Spleen (tissue), 11 donors: ENCODE measurements at regions not wholly inside any gene's neighbourhood (a gene's known extent, or its start where the extent isn't known, plus 50 kb on each side); places are given as distances from the start of the nearest gene placed in this dataset.

Experiments used
- DNase-seq: peaks from one replicate; pipeline ENCODE4 v3.0.0-alpha.2; 2020
- H3K27ac ChIP-seq, 8 donors: fragments of 200-600 bp; sonication (generic) in 7 of 8; 1 replicate in 4 of 8; 2 replicates in 4 of 8; pipeline versions ENCODE4 v1.5.0 to v1.8.0; 2016 to 2021; ENCODE audit warnings: inconsistent platforms in 4 of 8, mild to moderate bottlenecking in 4 of 8, moderate library complexity in 1 of 8
- H3K27me3 ChIP-seq, 7 donors: fragments of 200-600 bp; sonication (generic) in 6 of 7; replicated peaks in 1 of 7; 1 replicate in 4 of 7; 2 replicates in 3 of 7; pipeline versions ENCODE4 v1.5.0 to v1.8.0; 2016 to 2021; ENCODE audit warnings: inconsistent platforms in 3 of 7, mild to moderate bottlenecking in 1 of 7
- H3K36me3 ChIP-seq, 6 donors: fragments of 200-600 bp; sonication (generic) in 5 of 6; 1 replicate in 4 of 6; 2 replicates in 2 of 6; pipeline versions ENCODE4 v1.5.0 to v1.8.0; 2016 to 2021; ENCODE audit warnings: inconsistent platforms in 2 of 6
- H3K4me1 ChIP-seq, 6 donors: fragments of 200-600 bp; sonication (generic) in 5 of 6; 1 replicate in 3 of 6; 2 replicates in 3 of 6; pipeline versions ENCODE4 v1.5.0 to v1.8.0; 2016 to 2021; ENCODE audit warnings: inconsistent platforms in 3 of 6
- H3K4me3 ChIP-seq, 8 donors: fragments of 200-600 bp; sonication (generic) in 7 of 8; 1 replicate in 4 of 8; 2 replicates in 4 of 8; pipeline versions ENCODE4 v1.5.0 to v1.8.0; 2016 to 2021; ENCODE audit warnings: inconsistent platforms in 4 of 8, mild to moderate bottlenecking in 4 of 8, moderate library complexity in 2 of 8
- H3K9me3 ChIP-seq, 8 donors: fragments of 200-600 bp; sonication (generic) in 7 of 8; 1 replicate in 4 of 8; 2 replicates in 4 of 8; pipeline versions ENCODE4 v1.5.0 to v1.8.0; 2016 to 2021; ENCODE audit warnings: inconsistent platforms in 4 of 8
- POLR2A ChIP-seq, 3 donors: fragments of 450-650 bp; IDR thresholded peaks; one replicate each; pipeline ENCODE4 v1.5.1; 2017; ENCODE audit warnings: antibody characterized with exemption in 3 of 3, mild to moderate bottlenecking in 1 of 3
- POLR2AphosphoS5 ChIP-seq, 3 donors: sonication (generic); formaldehyde crosslinking; IDR thresholded peaks; one replicate each; pipeline ENCODE4 v1.5.1; 2017; ENCODE audit warnings: antibody characterized with exemption in 3 of 3
- WGBS, 5 donors: extraction: QIAGEN DNeasy Blood & Tissue Kit in 3 of 5; methylation state at CpG; one replicate each; pipeline versions ENCODE4 v1.1.5 to v1.1.7; 2013 to 2018; 5-methylcytosine and 5-hydroxymethylcytosine counted together
- intact Hi-C: fragments of 100-400 bp; cut with DNase I; formaldehyde crosslinking; loops from one replicate; pipeline ENCODE4 v1.15.0; 2023; ENCODE audit warnings: low total_unique reads
- TF ChIP-seq, protein P1 (sequence below), 11 experiments: fragments of 200-600 bp in 7 of 11; fragments of 450-650 bp in 4 of 11; sonication (generic) in 4 of 11; IDR thresholded peaks in 8 of 11; conservative IDR thresholded peaks in 3 of 11; 1 replicate in 7 of 11; 2 replicates in 4 of 11; pipeline versions ENCODE4 v1.4.0 to v1.8.0; 2016 to 2021; ENCODE audit warnings: antibody characterized with exemption in 11 of 11, inconsistent platforms in 4 of 11, mild to moderate bottlenecking in 1 of 11
- donor health status: healthy with polysubstance abuse.
- donor health status: DM: no; HTN: no; CAD: no; lungs with moderate emphysema.
- donor health status: DM: no; HTN: no; CAD: no.
- donor health status: Bipolar disorder and iron deficiency.
- donor health status: healthy.
- donor health status: DM: no; HTN: no; CAD: no.
- donor health status: DM: yes; HTN: yes; CAD: no.

GRCh38 chr3:88324788-88325187 is 175.0 kb downstream of the C3orf38 start:
- 77 to 91% (median 88%) methylated on average over 2 of the region's 2 CpGs for WGBS, 5 donors
- Histone ChIP-seq H3K36me3 (no peaks in the 10 kb centered on the region), H3K9me3 (no peaks in the 10 kb centered on the region), H3K27ac (no peak overlapping the region), H3K4me1 (no peaks in the 10 kb centered on the region), H3K4me3 (no peak overlapping the region), H3K27me3 (no peaks in the 10 kb centered on the region)
- no peak for DNase-seq
- intact Hi-C loops = no loop called here
- TF ChIP-seq POLR2A (IDR thresholded peaks at IDR 0.05) = no peak
- TF ChIP-seq, protein P1, sequence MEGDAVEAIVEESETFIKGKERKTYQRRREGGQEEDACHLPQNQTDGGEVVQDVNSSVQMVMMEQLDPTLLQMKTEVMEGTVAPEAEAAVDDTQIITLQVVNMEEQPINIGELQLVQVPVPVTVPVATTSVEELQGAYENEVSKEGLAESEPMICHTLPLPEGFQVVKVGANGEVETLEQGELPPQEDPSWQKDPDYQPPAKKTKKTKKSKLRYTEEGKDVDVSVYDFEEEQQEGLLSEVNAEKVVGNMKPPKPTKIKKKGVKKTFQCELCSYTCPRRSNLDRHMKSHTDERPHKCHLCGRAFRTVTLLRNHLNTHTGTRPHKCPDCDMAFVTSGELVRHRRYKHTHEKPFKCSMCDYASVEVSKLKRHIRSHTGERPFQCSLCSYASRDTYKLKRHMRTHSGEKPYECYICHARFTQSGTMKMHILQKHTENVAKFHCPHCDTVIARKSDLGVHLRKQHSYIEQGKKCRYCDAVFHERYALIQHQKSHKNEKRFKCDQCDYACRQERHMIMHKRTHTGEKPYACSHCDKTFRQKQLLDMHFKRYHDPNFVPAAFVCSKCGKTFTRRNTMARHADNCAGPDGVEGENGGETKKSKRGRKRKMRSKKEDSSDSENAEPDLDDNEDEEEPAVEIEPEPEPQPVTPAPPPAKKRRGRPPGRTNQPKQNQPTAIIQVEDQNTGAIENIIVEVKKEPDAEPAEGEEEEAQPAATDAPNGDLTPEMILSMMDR (IDR thresholded peaks at IDR 0.05 in 8 of 11, conservative IDR thresholded peaks at IDR 0.05 in 3 of 11) = no peak

DNA sequence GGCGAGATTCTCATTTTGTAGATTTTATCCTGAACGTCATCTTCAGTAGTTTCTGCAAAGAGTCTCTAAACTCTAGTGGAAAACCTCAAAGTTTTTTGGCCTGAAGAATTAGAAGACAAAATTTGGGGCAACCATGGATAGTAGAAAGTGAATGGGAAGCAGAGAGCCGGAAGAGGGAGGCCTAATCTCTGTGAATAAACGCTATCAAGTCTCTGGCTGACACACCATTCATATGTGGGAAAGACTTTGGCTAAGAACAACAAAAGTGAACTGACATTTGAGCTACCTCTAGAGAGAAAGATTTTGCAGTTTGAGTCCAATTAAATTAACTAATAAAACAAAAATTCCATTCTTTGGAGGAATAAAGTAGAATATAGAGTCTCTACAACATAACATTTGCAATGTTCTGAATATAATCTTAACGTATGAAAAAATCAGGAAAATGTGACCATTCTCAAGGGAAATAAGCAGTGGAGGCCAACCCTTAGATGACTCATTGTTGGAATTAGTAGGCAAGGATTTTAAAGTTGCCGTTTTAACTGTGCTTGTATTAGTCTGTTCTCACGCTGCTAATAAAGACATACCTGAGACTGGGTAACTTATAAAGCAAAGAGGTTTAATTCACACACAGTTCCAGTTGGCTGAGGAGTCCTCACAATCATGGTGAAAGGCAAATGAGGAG is 184.6 kb downstream of the C3orf38 start:
- TF ChIP-seq POLR2A (IDR thresholded peaks at IDR 0.05) (no peak), POLR2AphosphoS5 (IDR thresholded peaks at IDR 0.05) (no peak)
- TF ChIP-seq, protein P1 (IDR thresholded peaks at IDR 0.05 in 8 of 11, conservative IDR thresholded peaks at IDR 0.05 in 3 of 11) = no peak
- no peaks in the 10 kb centered on the region for H3K36me3 ChIP-seq
- no peak overlapping the region for H3K4me3 ChIP-seq
- H3K27me3 ChIP-seq = no peaks in the 10 kb centered on the region
- H3K27ac ChIP-seq = no peak overlapping the region
- intact Hi-C loops = no loop called here
- H3K9me3 ChIP-seq = peaks cover 0 to 28% (median 16%) of the 10 kb centered on the region in 8 donors
- WGBS, 5 donors = 82 to 92% (median 84%) methylated on average over 7 of the region's 7 CpGs
- no peak for DNase-seq
- H3K4me1 ChIP-seq = no peaks in the 10 kb centered on the region

DNA sequence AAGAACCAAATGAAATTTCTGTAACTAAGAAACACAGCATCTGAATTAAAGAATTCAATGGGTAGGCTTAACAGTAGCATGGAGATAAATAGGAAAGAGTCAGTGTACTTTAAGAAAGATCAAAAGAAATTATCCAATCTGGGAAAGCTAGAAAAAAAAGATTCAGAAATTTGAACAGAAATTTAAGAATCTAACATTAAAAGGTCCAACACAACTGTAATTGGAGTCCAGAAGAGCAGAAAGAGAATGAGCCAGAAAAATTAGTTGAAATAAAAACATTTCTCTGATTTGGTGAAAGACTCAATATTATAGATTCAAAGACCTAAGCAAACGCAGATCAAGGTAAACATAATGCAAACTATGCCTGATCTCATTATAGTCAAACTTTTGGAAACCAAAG is 187.1 kb downstream of the C3orf38 start:
- no peaks in the 10 kb centered on the region for H3K4me1 ChIP-seq
- DNase-seq = no peak
- no peak overlapping the region for H3K4me3 ChIP-seq
- H3K9me3 ChIP-seq = peaks cover 0 to 28% (median 16%) of the 10 kb centered on the region in 8 donors
- no peak overlapping the region for H3K27ac ChIP-seq
- 71 to 91% (median 79%) methylated on average over 1 of the region's 1 CpG for WGBS, 5 donors
- H3K27me3 ChIP-seq = no peaks in the 10 kb centered on the region
- intact Hi-C loops = no loop called here
- TF ChIP-seq, protein P1 (IDR thresholded peaks at IDR 0.05 in 8 of 11, conservative IDR thresholded peaks at IDR 0.05 in 3 of 11) = no peak
- TF ChIP-seq POLR2A (IDR thresholded peaks at IDR 0.05) (no peak), POLR2AphosphoS5 (IDR thresholded peaks at IDR 0.05) (no peak)
- no peaks in the 10 kb centered on the region for H3K36me3 ChIP-seq

DNA sequence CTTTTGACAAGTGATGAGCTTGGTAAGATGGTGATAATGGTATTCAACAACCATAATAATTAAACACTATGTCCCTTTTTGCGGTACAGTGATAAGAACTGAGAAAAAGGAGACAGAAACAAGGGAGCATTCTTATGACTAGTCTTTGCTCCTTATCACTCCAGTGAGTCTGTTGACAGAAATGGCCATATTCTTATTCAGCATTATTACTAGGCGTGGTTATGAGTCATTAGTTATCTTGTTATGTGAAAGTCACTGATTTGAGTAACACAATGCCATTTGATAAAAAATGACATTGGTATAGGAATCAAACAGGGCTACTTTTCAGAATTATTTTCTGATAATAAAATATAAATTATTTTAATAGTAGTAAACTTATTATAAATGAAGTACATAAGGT is 193.5 kb downstream of the C3orf38 start:
- intact Hi-C loops = no loop called here
- no peak for DNase-seq
- H3K4me3 ChIP-seq = no peak overlapping the region
- H3K9me3 ChIP-seq = no peaks in the 10 kb centered on the region
- H3K27me3 ChIP-seq = no peaks in the 10 kb centered on the region
- H3K27ac ChIP-seq = no peak overlapping the region
- TF ChIP-seq POLR2AphosphoS5 (IDR thresholded peaks at IDR 0.05) = no peak
- TF ChIP-seq POLR2A (IDR thresholded peaks at IDR 0.05) = no peak
- TF ChIP-seq, protein P1 (IDR thresholded peaks at IDR 0.05 in 8 of 11, conservative IDR thresholded peaks at IDR 0.05 in 3 of 11) = no peak
- 85 to 93% (median 92%) methylated on average over 2 of the region's 2 CpGs for whole genome bisulfite sequencing, 5 donors
- H3K4me1 ChIP-seq = no peaks in the 10 kb centered on the region
- no peaks in the 10 kb centered on the region for H3K36me3 ChIP-seq
